ENCODE measurements at regions not wholly inside any gene's neighbourhood (a gene's known extent, or its start where the extent isn't known, plus 50 kb on each side); places are given as distances from the start of the nearest gene placed in this dataset.

DNA sequence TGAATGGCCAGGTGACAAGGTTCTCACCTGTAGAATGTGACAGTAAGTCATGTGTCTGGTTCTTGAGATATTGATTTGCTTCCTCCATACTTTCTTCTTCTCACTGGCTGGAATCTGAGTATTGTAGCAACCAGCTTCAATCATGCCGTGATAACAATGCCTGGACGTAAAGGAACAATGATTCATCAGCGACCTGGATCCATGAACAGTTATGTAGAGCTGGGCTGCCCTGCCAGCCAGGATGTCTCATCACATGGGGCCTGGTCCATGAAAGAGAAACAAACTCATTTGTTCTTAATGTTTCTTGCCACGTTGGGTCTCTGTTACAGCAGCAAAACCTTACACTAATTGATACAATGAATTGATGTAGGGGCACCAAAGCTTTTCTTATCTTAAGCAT lies 627.2 kb downstream of the TOX3 start:
- ChIA-PET CTCF (ENCODE audit: low intra/inter-chr PET ratio, low total read pairs) (no interaction called here), POLR2A (no interaction called here)
- H3K9me3 ChIP-seq (ENCODE audit: low read length), result no peaks in the 10 kb centered on the region
- in situ Hi-C loops (cut with HindIII; ENCODE audit: extremely low pct_ligation_motif_present, low pct_unique_long_range_greater_than_20kb) (no loop called here), intact Hi-C loops (cut with micrococcal nuclease; ENCODE audit: unreplicated experiment) (no loop called here)
- H4K20me1 ChIP-seq (ENCODE audit: insufficient read depth, low read length), result no peaks in the 10 kb centered on the region
- DNase-seq (ENCODE audit: low spot score) (no peak), ATAC-seq (no peak), FAIRE-seq (no peak)
- no peaks in the 10 kb centered on the region; a peak in 1 of 5 replicates for H3K27me3 ChIP-seq (ENCODE audit: control insufficient read depth in 1 of 2, insufficient read depth in 2 of 2, low read length in 2 of 2)
- BruUV-seq (replicated peaks), result no TSS peak
- no peak overlapping the region for H2AFZ ChIP-seq (ENCODE audit: low read length)
- no peak overlapping the region for H3K4me3 ChIP-seq (replicated peaks in 1 of 3; ENCODE audit: insufficient read depth in 1 of 3, low read depth in 2 of 3, low read length in 3 of 3)
- H3K4me2 ChIP-seq (ENCODE audit: low read depth, low read length), result no peak overlapping the region
- H3K79me2 ChIP-seq (ENCODE audit: insufficient read depth, low read length), result no peaks in the 10 kb centered on the region
- H3K27ac ChIP-seq (ENCODE audit: extremely low read length, insufficient read depth, low read length), result no peak overlapping the region
- no peak overlapping the region for H3K9ac ChIP-seq (ENCODE audit: insufficient read depth, low read depth, low read length)
- whole genome bisulfite sequencing (ENCODE audit: low lambda C conversion rate), result 6% methylated on average over 4 of the region's 4 CpGs
- no peaks in the 10 kb centered on the region for H3K4me1 ChIP-seq (ENCODE audit: insufficient read depth, low read length)
- no peaks in the 10 kb centered on the region for H3K36me3 ChIP-seq (replicated peaks in 1 of 2; ENCODE audit: control insufficient read depth in 1 of 2, insufficient read depth in 2 of 2, low read length in 2 of 2)
- TF ChIP-seq MYNN (CRISPR knock-in tag; IDR thresholded peaks at IDR 0.05; ENCODE audit: low read depth), result no peak
- no peak for TF ChIP-seq KLF16 (CRISPR knock-in tag; IDR thresholded peaks at IDR 0.05)
- no peak for TF ChIP-seq KLF9 (CRISPR knock-in tag; IDR thresholded peaks at IDR 0.05; ENCODE audit: low read depth)
- no peak for TF ChIP-seq ZNF121 (CRISPR knock-in tag; IDR thresholded peaks at IDR 0.05)
- TF ChIP-seq MTA3 (CRISPR knock-in tag; IDR thresholded peaks at IDR 0.05), result no peak
- TF ChIP-seq ZBTB40 (IDR thresholded peaks at IDR 0.05), result no peak
- no peak for TF ChIP-seq ZBTB40 (CRISPR knock-in tag; IDR thresholded peaks at IDR 0.05)
- no peak for TF ChIP-seq HNRNPH1 (optimal IDR thresholded peaks at IDR 0.05; ENCODE audit: low read depth, low read length)
- no peak for TF ChIP-seq ZNF7 (CRISPR knock-in tag; IDR thresholded peaks at IDR 0.05)
- TF ChIP-seq, protein P1, sequence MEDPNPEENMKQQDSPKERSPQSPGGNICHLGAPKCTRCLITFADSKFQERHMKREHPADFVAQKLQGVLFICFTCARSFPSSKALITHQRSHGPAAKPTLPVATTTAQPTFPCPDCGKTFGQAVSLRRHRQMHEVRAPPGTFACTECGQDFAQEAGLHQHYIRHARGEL (CRISPR knock-in tag; IDR thresholded peaks at IDR 0.05), result no peak
